Esophagus muscularis mucosa (tissue), 4 donors: ENCODE measurements at regions not wholly inside any gene's neighbourhood (a gene's known extent, or its start where the extent isn't known, plus 50 kb on each side); places are given as distances from the start of the nearest gene placed in this dataset.

Experiments used
- DNase-seq: peaks from one replicate; pipeline ENCODE4 v3.0.0-alpha.2; 2017; ENCODE audit errors: extremely low spot score
- H3K27ac ChIP-seq, 4 donors: fragments of 200-600 bp; sonication (generic); replicated peaks in 1 of 4; 1 replicate in 3 of 4; 2 replicates in 1 of 4; pipeline ENCODE4 v1.5.1; 2016 to 2019; ENCODE audit warnings: mild to moderate bottlenecking in 1 of 4
- H3K27me3 ChIP-seq, 4 donors: fragments of 200-600 bp; sonication (generic); one replicate each; pipeline versions ENCODE4 v1.5.1 to v1.6.0; 2016 to 2019
- H3K36me3 ChIP-seq, 4 donors: fragments of 200-600 bp; sonication (generic); one replicate each; pipeline ENCODE4 v1.5.1; 2016 to 2019
- H3K4me1 ChIP-seq, 4 donors: fragments of 200-600 bp; sonication (generic); one replicate each; pipeline ENCODE4 v1.5.1; 2016 to 2019
- H3K4me3 ChIP-seq, 4 donors: fragments of 200-600 bp; sonication (generic); 1 replicate in 2 of 4; 2 replicates in 2 of 4; pipeline ENCODE4 v1.5.1; 2016 to 2019; ENCODE audit warnings: mild to moderate bottlenecking in 4 of 4, moderate library complexity in 1 of 4
- H3K9me3 ChIP-seq, 4 donors: fragments of 200-600 bp; sonication (generic); 1 replicate in 3 of 4; 2 replicates in 1 of 4; pipeline ENCODE4 v1.5.1; 2016 to 2019
- EP300 ChIP-seq: sonication (generic); formaldehyde crosslinking; IDR thresholded peaks from one replicate; pipeline ENCODE4 v1.6.1; 2017; ENCODE audit warnings: antibody characterized with exemption
- POLR2A ChIP-seq: fragments of 450-650 bp; IDR thresholded peaks from one replicate; pipeline ENCODE4 v1.6.1; 2017; ENCODE audit warnings: antibody characterized with exemption, moderate library complexity, mild to moderate bottlenecking, low read depth
- POLR2AphosphoS5 ChIP-seq, 2 donors: sonication (generic); formaldehyde crosslinking; IDR thresholded peaks; one replicate each; pipeline ENCODE4 v1.6.1; 2017; ENCODE audit warnings: antibody characterized with exemption in 2 of 2
- WGBS: methylation state at CpG from one replicate; pipeline ENCODE4 v1.1.5; 2018; 5-methylcytosine and 5-hydroxymethylcytosine counted together
- intact Hi-C: fragments of 100-400 bp; cut with DNase I; formaldehyde crosslinking; loops from one replicate; pipeline ENCODE4 v1.15.1; 2023
- TF ChIP-seq, protein P1 (sequence below), 3 experiments: fragments of 200-600 bp in 2 of 3; fragments of 450-650 bp in 1 of 3; sonication (generic) in 2 of 3; IDR thresholded peaks; one replicate each; pipeline ENCODE4 v1.5.1; 2017 to 2019; ENCODE audit warnings: antibody characterized with exemption in 3 of 3, mild to moderate bottlenecking in 2 of 3, moderate library complexity in 1 of 3

- Histone ChIP-seq H3K9me3 (no peaks in the 10 kb centered on the region), H3K4me3 (no peak overlapping the region), H3K36me3 (no peaks in the 10 kb centered on the region), H3K27ac (no peak overlapping the region), H3K4me1 (no peaks in the 10 kb centered on the region), H3K27me3 (no peaks in the 10 kb centered on the region)
- peak; percentile 70 for DNase-seq
- WGBS, result 94% methylated on average over 7 of the region's 7 CpGs
- TF ChIP-seq POLR2A (no peak), EP300 (no peak), POLR2AphosphoS5 (IDR thresholded peaks at IDR 0.05) (no peak)
- TF ChIP-seq, protein P1, sequence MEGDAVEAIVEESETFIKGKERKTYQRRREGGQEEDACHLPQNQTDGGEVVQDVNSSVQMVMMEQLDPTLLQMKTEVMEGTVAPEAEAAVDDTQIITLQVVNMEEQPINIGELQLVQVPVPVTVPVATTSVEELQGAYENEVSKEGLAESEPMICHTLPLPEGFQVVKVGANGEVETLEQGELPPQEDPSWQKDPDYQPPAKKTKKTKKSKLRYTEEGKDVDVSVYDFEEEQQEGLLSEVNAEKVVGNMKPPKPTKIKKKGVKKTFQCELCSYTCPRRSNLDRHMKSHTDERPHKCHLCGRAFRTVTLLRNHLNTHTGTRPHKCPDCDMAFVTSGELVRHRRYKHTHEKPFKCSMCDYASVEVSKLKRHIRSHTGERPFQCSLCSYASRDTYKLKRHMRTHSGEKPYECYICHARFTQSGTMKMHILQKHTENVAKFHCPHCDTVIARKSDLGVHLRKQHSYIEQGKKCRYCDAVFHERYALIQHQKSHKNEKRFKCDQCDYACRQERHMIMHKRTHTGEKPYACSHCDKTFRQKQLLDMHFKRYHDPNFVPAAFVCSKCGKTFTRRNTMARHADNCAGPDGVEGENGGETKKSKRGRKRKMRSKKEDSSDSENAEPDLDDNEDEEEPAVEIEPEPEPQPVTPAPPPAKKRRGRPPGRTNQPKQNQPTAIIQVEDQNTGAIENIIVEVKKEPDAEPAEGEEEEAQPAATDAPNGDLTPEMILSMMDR (IDR thresholded peaks at IDR 0.05), result no peak
- intact Hi-C loops, result no loop called here
Measured at GRCh38 chr10:93206652-93207051, 133.0 kb downstream of the CYP26A1 start.

DNA sequence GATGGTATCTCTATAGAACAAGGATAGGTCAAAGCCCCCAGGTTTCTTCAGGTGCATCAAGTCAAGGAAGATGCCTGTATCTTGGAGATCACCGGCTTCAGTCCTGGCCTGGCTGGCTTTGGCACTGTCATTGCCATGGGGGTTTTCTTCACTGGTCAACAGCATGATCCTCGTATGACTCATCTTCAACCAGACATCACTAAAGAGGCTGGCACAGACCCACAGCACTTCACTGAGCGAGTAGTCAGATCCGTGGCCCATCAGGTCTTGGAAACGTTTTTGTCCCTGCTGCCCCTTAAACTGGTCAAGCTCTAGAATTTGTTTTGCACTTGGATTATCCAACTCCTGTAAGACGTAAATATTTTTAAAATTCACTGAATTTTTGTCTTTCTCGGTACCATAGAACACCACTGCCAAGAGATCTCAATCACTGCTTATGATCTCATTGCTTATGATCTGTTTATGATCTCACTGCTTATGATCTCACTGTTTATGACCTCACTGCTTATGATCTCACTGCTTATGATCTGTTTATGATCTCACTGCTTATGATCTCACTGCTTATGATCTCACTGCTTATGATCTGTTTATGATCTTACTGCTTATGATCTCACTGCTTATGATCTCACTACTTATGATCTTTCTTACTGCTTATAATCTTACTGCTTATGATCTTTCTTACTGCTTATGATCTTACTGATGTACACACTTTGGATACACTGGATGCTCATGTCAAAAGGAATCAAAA lies 135.2 kb downstream of the CYP26A1 start:
- no peaks in the 10 kb centered on the region for H3K27me3 ChIP-seq
- H3K36me3 ChIP-seq, result no peaks in the 10 kb centered on the region
- no peaks in the 10 kb centered on the region for H3K9me3 ChIP-seq
- no peaks in the 10 kb centered on the region for H3K4me1 ChIP-seq
- 85% methylated on average over 7 of the region's 7 CpGs for WGBS
- no peak for TF ChIP-seq EP300
- TF ChIP-seq POLR2AphosphoS5 (IDR thresholded peaks at IDR 0.05), result no peak
- TF ChIP-seq, protein P1 (IDR thresholded peaks at IDR 0.05), result no peak
- no peak for TF ChIP-seq POLR2A
- no peak overlapping the region for H3K4me3 ChIP-seq
- no peak overlapping the region for H3K27ac ChIP-seq
- peak; percentile 83 for DNase-seq
- intact Hi-C loops, result no loop called here

DNA sequence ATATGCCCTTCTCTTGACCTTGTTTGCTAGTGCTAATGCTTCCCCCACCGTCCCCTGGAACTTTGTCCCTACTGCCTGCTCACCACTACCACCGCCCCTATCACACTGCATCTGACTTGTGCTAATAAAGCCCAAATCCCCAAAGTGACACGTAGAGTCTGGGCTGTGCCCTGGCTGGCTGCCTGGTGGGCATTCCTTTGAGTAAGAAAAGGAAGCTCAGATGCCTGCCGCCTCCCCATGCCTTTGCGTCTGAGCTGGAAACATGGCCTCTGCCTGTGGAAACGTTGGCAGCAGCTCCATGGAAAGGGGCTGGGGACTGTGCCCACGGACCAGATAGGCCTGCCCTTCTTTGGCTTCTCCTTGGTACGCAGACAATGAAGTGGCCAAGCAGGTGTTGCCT lies 138.3 kb downstream of the CYP26A1 start:
- 60% methylated on average over 8 of the region's 8 CpGs for WGBS
- DNase-seq, result peak; percentile 81
- H3K27ac ChIP-seq, result no peak overlapping the region
- no peak overlapping the region for H3K4me3 ChIP-seq
- no peaks in the 10 kb centered on the region for H3K27me3 ChIP-seq
- TF ChIP-seq, protein P1 (IDR thresholded peaks at IDR 0.05), result no peak
- TF ChIP-seq EP300, result no peak
- no peak for TF ChIP-seq POLR2AphosphoS5 (IDR thresholded peaks at IDR 0.05)
- no peak for TF ChIP-seq POLR2A
- intact Hi-C loops, result no loop called here
- H3K9me3 ChIP-seq, result no peaks in the 10 kb centered on the region
- H3K4me1 ChIP-seq, result no peaks in the 10 kb centered on the region
- H3K36me3 ChIP-seq, result no peaks in the 10 kb centered on the region

DNA sequence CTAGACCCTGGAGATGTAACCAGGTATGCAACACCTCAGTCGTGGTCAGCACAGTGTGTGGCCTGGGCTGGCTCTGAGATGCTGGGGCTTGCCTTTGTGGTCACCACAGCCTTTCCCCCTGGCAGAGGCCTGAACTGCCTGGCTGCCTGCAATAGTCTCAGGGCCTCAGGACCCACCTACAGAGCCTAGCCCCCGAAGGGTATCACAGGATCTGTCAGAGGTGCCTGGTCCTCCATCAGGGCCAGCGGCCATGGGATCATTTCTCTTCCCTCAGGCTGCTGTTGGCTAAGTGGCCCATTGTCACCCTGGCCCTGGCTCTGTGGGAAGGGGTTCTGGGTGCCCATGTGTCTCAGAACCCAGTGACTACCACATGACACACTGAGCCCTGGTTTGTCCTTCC lies 141.6 kb downstream of the CYP26A1 start:
- Histone ChIP-seq H3K27ac (no peak overlapping the region), H3K27me3 (peaks cover 0 to under 1% (median 0%) of the 10 kb centered on the region in 4 donors), H3K4me1 (no peaks in the 10 kb centered on the region), H3K4me3 (no peak overlapping the region), H3K9me3 (no peaks in the 10 kb centered on the region), H3K36me3 (no peaks in the 10 kb centered on the region)
- DNase-seq, result peak; percentile 86
- intact Hi-C loops, result no loop called here
- TF ChIP-seq, protein P1 (IDR thresholded peaks at IDR 0.05), result no peak
- no peak for TF ChIP-seq POLR2AphosphoS5 (IDR thresholded peaks at IDR 0.05)
- TF ChIP-seq POLR2A, result no peak
- TF ChIP-seq EP300, result no peak
- 100% methylated on average over 1 of the region's 3 CpGs for WGBS
